WI38 (cell line): ENCODE measurements at regions not wholly inside any gene's neighbourhood (a gene's known extent, or its start where the extent isn't known, plus 50 kb on each side); places are given as distances from the start of the nearest gene placed in this dataset.
A peak's percentile ranks its signal among the peaks of the same experiment; 100 is the strongest.

Experiments
- H3K4me3 ChIP-seq: 2 replicates; pipeline ENCODE4 v1.5.1; 2011; ENCODE audit warnings: low read depth, mild to moderate bottlenecking, control low read depth, low read length
- TF ChIP-seq, protein P1 (sequence below): IDR thresholded peaks from 2 replicates; pipeline ENCODE4 v1.5.1; 2012; ENCODE audit warnings: low read depth, mild to moderate bottlenecking, control low read depth, low read length

DNA sequence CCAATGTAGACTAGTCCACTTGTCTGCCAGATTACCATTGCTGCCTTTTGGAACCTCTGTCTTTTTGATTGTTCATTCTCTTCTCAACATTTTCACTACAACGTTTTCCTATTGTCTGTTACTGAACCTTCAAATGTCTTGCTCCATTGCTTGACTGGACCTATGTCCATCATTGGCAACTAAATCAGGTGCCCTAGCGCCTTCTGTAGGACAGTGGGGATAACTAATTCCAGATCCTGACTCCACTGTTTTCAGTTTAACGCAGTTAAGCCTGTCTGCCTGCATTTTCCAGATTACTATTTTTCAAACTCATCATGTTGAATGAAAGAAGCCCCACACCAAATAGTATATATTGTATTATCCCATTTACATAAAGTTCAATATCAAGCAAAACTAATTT, 433.6 kb downstream of the RNF144B start:
- TF ChIP-seq, protein P1, sequence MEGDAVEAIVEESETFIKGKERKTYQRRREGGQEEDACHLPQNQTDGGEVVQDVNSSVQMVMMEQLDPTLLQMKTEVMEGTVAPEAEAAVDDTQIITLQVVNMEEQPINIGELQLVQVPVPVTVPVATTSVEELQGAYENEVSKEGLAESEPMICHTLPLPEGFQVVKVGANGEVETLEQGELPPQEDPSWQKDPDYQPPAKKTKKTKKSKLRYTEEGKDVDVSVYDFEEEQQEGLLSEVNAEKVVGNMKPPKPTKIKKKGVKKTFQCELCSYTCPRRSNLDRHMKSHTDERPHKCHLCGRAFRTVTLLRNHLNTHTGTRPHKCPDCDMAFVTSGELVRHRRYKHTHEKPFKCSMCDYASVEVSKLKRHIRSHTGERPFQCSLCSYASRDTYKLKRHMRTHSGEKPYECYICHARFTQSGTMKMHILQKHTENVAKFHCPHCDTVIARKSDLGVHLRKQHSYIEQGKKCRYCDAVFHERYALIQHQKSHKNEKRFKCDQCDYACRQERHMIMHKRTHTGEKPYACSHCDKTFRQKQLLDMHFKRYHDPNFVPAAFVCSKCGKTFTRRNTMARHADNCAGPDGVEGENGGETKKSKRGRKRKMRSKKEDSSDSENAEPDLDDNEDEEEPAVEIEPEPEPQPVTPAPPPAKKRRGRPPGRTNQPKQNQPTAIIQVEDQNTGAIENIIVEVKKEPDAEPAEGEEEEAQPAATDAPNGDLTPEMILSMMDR, result no peak
- H3K4me3 ChIP-seq, result no peak overlapping the region

DNA sequence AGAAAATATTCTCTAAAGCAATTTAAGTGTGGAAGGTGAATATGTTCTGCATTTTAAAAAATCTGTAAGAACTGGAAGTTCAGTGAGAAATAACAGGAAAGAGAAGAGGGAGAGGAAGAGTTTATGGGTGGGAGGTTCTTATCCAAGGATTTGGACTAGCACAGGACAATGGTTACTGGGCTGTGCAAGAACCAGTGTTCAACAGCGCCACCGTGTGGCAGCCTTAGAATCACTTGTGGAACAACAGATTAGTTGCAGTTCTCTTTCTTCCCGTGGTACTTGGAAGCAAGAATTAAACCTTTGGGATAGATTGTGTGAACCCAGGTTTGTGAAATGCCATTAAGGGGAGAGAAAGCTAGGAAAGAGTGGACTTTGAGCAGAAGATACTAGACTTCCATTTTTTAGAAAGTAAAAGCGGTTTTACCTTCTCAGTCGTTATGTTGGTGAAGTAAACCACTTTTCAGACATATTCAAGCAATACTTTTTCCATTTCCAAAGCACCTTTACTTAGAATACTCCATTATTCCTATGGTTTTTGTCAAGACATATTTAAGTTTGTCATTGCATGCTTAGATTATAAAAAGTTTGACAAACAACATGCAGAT, 436.7 kb downstream of the RNF144B start:
- H3K4me3 ChIP-seq, result no peak overlapping the region
- TF ChIP-seq, protein P1, result peak; percentile 32; the same call in 1 of the 2 replicates

DNA sequence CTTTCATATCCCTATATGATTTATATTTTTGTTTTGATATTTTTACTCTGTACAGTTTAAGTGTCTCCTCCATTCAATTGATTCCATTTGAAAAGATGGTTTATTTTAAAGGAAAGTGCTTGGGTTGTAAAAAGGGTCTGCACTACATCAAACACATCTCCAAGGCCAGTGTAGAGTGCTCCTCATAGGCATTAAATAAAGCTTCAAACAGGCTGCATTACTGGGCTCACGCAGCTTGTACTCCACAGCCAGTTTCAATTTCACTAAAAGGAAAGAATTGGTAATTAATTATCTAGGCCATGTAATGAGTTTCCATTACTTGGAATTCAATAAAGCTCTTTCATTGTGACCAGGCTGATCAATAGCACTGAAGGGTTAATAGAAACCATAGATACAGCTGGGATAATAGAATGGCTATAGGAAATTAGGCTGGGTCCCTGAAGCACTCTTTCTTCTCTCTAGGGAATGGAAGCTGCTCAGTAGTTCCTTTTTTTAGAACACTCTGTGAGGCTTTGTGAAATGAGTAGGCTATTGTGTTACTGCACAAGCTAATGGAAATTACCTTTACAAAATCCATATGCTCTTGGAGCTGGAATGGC, 442.2 kb downstream of the RNF144B start:
- no peak overlapping the region for H3K4me3 ChIP-seq
- TF ChIP-seq, protein P1, result no peak

DNA sequence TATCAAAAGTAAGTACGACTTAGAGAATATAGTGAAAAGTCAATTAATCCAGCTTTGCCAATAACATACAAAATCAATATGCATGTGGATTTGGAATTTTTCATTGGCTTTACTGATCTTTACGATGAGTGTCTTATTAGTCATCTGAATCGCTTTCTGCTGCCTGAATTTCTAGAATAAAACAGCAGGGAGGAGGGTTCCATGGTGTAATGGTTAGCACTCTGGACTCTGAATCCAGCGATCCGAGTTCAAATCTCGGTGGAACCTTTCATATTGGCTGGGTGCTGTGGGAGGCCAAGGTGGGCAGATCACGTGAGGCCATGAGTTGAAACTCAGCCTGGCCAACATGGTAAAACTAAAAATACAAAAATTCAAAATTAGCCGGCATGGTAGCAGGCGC, 448.8 kb downstream of the RNF144B start:
- TF ChIP-seq, protein P1, result no peak

DNA sequence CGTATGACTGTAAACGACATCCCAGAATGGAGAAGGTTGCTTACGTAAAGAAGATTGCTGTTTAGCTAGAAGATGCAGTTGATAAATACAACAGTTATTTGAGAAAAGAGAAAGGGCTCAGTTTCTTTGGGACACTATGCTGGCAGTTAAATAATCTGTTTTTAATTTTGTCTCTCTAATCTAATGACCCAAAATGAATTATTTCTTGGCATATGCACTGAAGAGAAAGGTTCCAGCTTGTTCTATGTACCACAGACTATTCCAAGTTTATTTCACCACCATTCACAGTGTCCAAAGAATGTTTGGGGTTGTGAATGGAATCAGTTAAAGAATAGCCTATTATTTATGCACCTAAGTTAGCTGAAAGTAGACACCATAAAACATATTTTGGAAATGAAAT, 449.9 kb downstream of the RNF144B start:
- no peak overlapping the region for H3K4me3 ChIP-seq
- TF ChIP-seq, protein P1, result no peak

More for the DNA sequence above, 448.8 kb downstream of the RNF144B start:
- H3K4me3 ChIP-seq, result no peak overlapping the region

DNA sequence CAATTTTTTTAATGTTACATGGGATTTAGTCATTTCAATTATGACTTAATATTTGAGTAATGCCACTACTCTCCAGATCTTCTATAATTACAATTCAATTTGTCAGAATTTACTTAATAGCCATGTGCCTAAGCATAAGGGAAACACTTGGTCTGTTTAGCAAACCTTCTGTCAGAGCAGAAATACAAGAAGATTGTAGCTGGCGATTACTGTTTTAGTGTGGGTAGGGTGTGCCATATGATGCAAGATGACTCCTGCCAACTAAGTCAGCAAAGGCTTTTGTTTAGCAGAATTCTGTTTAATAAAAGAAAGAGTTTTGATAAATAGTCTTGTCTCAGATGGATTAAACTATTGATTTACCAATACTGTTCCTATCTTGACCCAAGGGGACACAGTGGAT, 455.4 kb downstream of the RNF144B start:
- no peak overlapping the region for H3K4me3 ChIP-seq
- TF ChIP-seq, protein P1, result no peak

DNA sequence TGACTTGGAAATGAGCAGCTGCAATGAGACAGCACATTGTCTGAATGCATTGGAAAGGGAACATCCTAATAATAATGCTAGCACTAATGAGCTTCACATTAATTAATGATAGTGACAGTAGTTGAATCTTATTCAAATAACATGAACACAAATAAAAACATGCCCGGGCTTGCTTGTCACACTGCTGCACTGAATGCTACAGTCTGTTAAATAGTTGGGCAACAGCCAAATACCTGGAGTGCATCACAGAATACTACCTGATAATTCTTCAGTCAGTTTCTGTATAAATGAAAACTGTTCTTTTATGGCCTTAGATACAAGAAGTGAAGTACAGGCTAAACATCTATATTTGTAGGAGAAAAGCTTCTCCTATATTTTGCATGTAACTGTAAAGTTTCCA, 458.7 kb downstream of the RNF144B start:
- TF ChIP-seq, protein P1, result no peak
- H3K4me3 ChIP-seq, result no peak overlapping the region
